Esophagus muscularis mucosa (tissue), 3 donors: ENCODE measurements at regions not wholly inside any gene's neighbourhood (a gene's known extent, or its start where the extent isn't known, plus 50 kb on each side); places are given as distances from the start of the nearest gene placed in this dataset.

Experiments used
- CTCF ChIP-seq, 3 experiments: fragments of 200-600 bp in 2 of 3; fragments of 450-650 bp in 1 of 3; sonication (generic) in 2 of 3; IDR thresholded peaks; one replicate each; pipeline ENCODE4 v1.5.1; 2017 to 2019; ENCODE audit warnings: antibody characterized with exemption in 3 of 3, mild to moderate bottlenecking in 2 of 3, moderate library complexity in 1 of 3
- POLR2A ChIP-seq: fragments of 450-650 bp; IDR thresholded peaks from one replicate; pipeline ENCODE4 v1.6.1; 2017; ENCODE audit warnings: antibody characterized with exemption, moderate library complexity, mild to moderate bottlenecking, low read depth

- no peak for TF ChIP-seq CTCF (IDR thresholded peaks at IDR 0.05)
- TF ChIP-seq POLR2A = no peak
Measured at GRCh38 chr12:19778797-19779196, 339.5 kb downstream of the AEBP2 start.
